HCT116 (cell line): ENCODE measurements at regions not wholly inside any gene's neighbourhood (a gene's known extent, or its start where the extent isn't known, plus 50 kb on each side); places are given as distances from the start of the nearest gene placed in this dataset.

Experiments
- ATAC-seq: fragments of 200-7000 bp; cut with Tn5 transposase; 2 replicates; pipeline ENCODE4 v1.9.1; 2020; ENCODE audit warnings: mild to moderate bottlenecking, moderate library complexity
- BruUV-seq: library from RNA; stranded (reverse); fragments of 400-500 nt; replicated peaks from 2 replicates; lab custom pipeline; 2021; lab: Mats Ljungman, UMichigan
- CTCF ChIA-PET: fragments of 300-600 bp; sonication (Branson Sonifier 250); formaldehyde crosslinking; loops from one replicate; lab custom pipeline; 2021; ENCODE audit warnings: antibody characterized with exemption; lab: Charles Lee
- POLR2A ChIA-PET: fragments of 300-600, 350-600 bp; sonication (Branson Sonifier 250); formaldehyde crosslinking; loops from one replicate; lab custom pipeline; 2021; ENCODE audit warnings: antibody characterized with exemption; lab: Charles Lee
- RAD21 ChIA-PET, 2 experiments: fragments of 300-600 bp; sonication (Branson Sonifier 250); formaldehyde crosslinking; loops; one replicate each; lab custom pipeline; 2023; ENCODE audit warnings: low total read pairs in 2 of 2; ENCODE audit not compliant: uncharacterized antibody in 2 of 2, unreplicated experiment in 2 of 2, low non-redundant PET in 1 of 2; lab: Charles Lee
- DNase-seq: peaks from one replicate; pipeline ENCODE4 v3.0.0-alpha.2; 2010; ENCODE audit warnings: low read depth, low spot score
- H2AFZ ChIP-seq: fragments of 200-600 bp; shearing (Covaris generic), sonication (generic); 2 replicates; pipeline ENCODE4 v1.6.1; 2017; ENCODE audit warnings: low read depth, mixed run types, mixed read lengths, antibody characterized with exemption, low read length; ENCODE audit not compliant: poor library complexity, severe bottlenecking
- H3K27ac ChIP-seq: 2 replicates; pipeline ENCODE4 v1.5.1; 2012; ENCODE audit warnings: low read depth, low read length
- H3K27me3 ChIP-seq: fragments of 200-600 bp; sonication (generic); 2 replicates; pipeline ENCODE4 v1.6.1; 2016; ENCODE audit warnings: mixed run types, low read length, mixed read lengths; ENCODE audit not compliant: insufficient read depth
- H3K36me3 ChIP-seq, 2 experiments: fragments of 200-500 bp in 1 of 2; fragments of 200-600 bp in 1 of 2; sonication (Bioruptor generic) in 1 of 2; sonication (generic) in 1 of 2; 2 replicates each; pipeline versions ENCODE4 v1.5.1 to v1.6.1; 2014 to 2016; ENCODE audit warnings: low read length in 2 of 2, inconsistent platforms in 1 of 2, mixed read lengths in 1 of 2, mixed run types in 1 of 2; ENCODE audit not compliant: insufficient read depth in 2 of 2, control insufficient read depth in 1 of 2
- H3K4me1 ChIP-seq, 2 experiments: fragments of 200-600 bp in 1 of 2; sonication (generic) in 1 of 2; 2 replicates each; pipeline versions ENCODE4 v1.5.1 to v1.6.1; 2012 to 2017; ENCODE audit warnings: low read length in 2 of 2, inconsistent platforms in 1 of 2, mild to moderate bottlenecking in 1 of 2, mixed read lengths in 1 of 2, mixed run types in 1 of 2, moderate library complexity in 1 of 2; ENCODE audit not compliant: insufficient read depth in 2 of 2, control insufficient read depth in 1 of 2
- H3K4me2 ChIP-seq: fragments of 200-600 bp; sonication (generic); 2 replicates; pipeline ENCODE4 v1.6.1; 2017; ENCODE audit warnings: mixed run types, low read length, mixed read lengths
- H3K4me3 ChIP-seq, 2 experiments: fragments of 200-600 bp in 1 of 2; sonication (generic) in 1 of 2; replicated peaks in 1 of 2; 2 replicates each; pipeline ENCODE4 v1.5.1; 2011 to 2016; ENCODE audit warnings: low read length in 2 of 2, control low read depth in 1 of 2, low read depth in 1 of 2, mild to moderate bottlenecking in 1 of 2, mixed read lengths in 1 of 2, mixed run types in 1 of 2
- H3K79me2 ChIP-seq: fragments of 200-600 bp; sonication (generic); 2 replicates; pipeline ENCODE4 v1.6.1; 2017; ENCODE audit warnings: mild to moderate bottlenecking, mixed run types, low read length, moderate library complexity, mixed read lengths; ENCODE audit not compliant: insufficient read depth
- H3K9ac ChIP-seq: fragments of 200-600 bp; sonication (generic); 2 replicates; pipeline ENCODE4 v1.6.1; 2016; ENCODE audit warnings: low read length, mixed read lengths
- H3K9me2 ChIP-seq: fragments of 200-600 bp; sonication (generic), shearing (Covaris generic); 2 replicates; pipeline ENCODE4 v1.6.1; 2017; ENCODE audit warnings: mixed run types, mild to moderate bottlenecking, moderate library complexity; ENCODE audit not compliant: insufficient read depth
- H3K9me3 ChIP-seq, 2 experiments: fragments of 200-500 bp in 1 of 2; fragments of 200-600 bp in 1 of 2; sonication (Bioruptor generic) in 1 of 2; sonication (generic) in 1 of 2; 2 replicates each; pipeline ENCODE4 v1.6.1; 2014 to 2017; ENCODE audit warnings: low read length in 2 of 2, mixed read lengths in 2 of 2, inconsistent platforms in 1 of 2, low read depth in 1 of 2, mild to moderate bottlenecking in 1 of 2, mixed run types in 1 of 2, moderate library complexity in 1 of 2; ENCODE audit not compliant: control insufficient read depth in 1 of 2, insufficient read depth in 1 of 2
- H4K20me1 ChIP-seq: fragments of 200-600 bp; sonication (generic), shearing (Covaris generic); 2 replicates; pipeline ENCODE4 v1.6.1; 2017; ENCODE audit warnings: mixed run types, mild to moderate bottlenecking, moderate library complexity; ENCODE audit not compliant: insufficient read depth
- ATF3 ChIP-seq: IDR thresholded peaks from 2 replicates; pipeline ENCODE4 v1.6.1; 2012
- CEBPB ChIP-seq: IDR thresholded peaks from 2 replicates; pipeline ENCODE4 v1.6.1; 2012; ENCODE audit warnings: low read depth
- EGR1 ChIP-seq: IDR thresholded peaks from 2 replicates; pipeline ENCODE4 v1.6.1; 2012; ENCODE audit warnings: low read depth
- EZH2 ChIP-seq: fragments of 200-600 bp; sonication (generic); IDR thresholded peaks from 2 replicates; pipeline ENCODE4 v1.6.1; 2017; ENCODE audit warnings: antibody characterized with exemption, mixed run types
- EZH2phosphoT487 ChIP-seq: fragments of 200-600 bp; IDR thresholded peaks from 2 replicates; pipeline ENCODE4 v1.6.1; 2018; ENCODE audit warnings: antibody characterized with exemption, borderline replicate concordance
- FOSL1 ChIP-seq: IDR thresholded peaks from 2 replicates; pipeline ENCODE4 v1.6.1; 2012; ENCODE audit warnings: low read depth
- JUND ChIP-seq: IDR thresholded peaks from 2 replicates; pipeline ENCODE4 v1.6.1; 2012
- POLR2A ChIP-seq: IDR thresholded peaks from 2 replicates; pipeline ENCODE4 v1.7.0; 2011; ENCODE audit warnings: borderline replicate concordance; ENCODE audit not compliant: insufficient read depth, insufficient read length; ENCODE audit errors: extremely low read depth
- POLR2AphosphoS5 ChIP-seq: IDR thresholded peaks from 2 replicates; pipeline ENCODE4 v1.6.1; 2011; ENCODE audit warnings: mild to moderate bottlenecking, low read depth, low read length, moderate library complexity
- SRF ChIP-seq: IDR thresholded peaks from 2 replicates; pipeline ENCODE4 v1.6.1; 2012; ENCODE audit warnings: low read depth
- YY1 ChIP-seq: IDR thresholded peaks from 2 replicates; pipeline ENCODE4 v1.6.1; 2011; ENCODE audit warnings: low read length, low read depth, moderate library complexity, mild to moderate bottlenecking; ENCODE audit not compliant: insufficient replicate concordance; ENCODE audit errors: extremely low read depth
- ZFX ChIP-seq: fragments of 450-650 bp; IDR thresholded peaks from 2 replicates; pipeline ENCODE4 v1.6.1; 2017
- ZNF274 ChIP-seq: fragments of 200-500 bp; sonication (Bioruptor generic); IDR thresholded peaks from 2 replicates; pipeline ENCODE4 v1.6.1; 2014; ENCODE audit warnings: mild to moderate bottlenecking, low read depth, low read length, inconsistent platforms
- intact Hi-C: fragments of 100-400 bp; cut with micrococcal nuclease; formaldehyde crosslinking; loops from 2 replicates; pipeline ENCODE4 v1.10.0; 2022
- TF ChIP-seq, protein P1 (sequence below): IDR thresholded peaks from 2 replicates; pipeline ENCODE4 v1.6.1; 2012; ENCODE audit warnings: low read depth
- TF ChIP-seq, protein P2 (sequence below): IDR thresholded peaks from 2 replicates; pipeline ENCODE4 v1.6.1; 2011; ENCODE audit warnings: mild to moderate bottlenecking, low read length, moderate library complexity; ENCODE audit not compliant: insufficient replicate concordance; ENCODE audit errors: extremely low read depth
- TF ChIP-seq, protein P3 (sequence below): IDR thresholded peaks from 2 replicates; pipeline ENCODE4 v1.6.1; 2012

GRCh38 chr1:14519976-14520375 is 78.5 kb upstream of the KAZN start:
- Histone ChIP-seq H3K9me3 (no peaks in the 10 kb centered on the region), H3K9ac (no peak overlapping the region), H3K9me2 (no peaks in the 10 kb centered on the region), H3K27me3 (peaks cover 22% of the 10 kb centered on the region), H3K4me3 (no peak overlapping the region), H3K4me2 (no peak overlapping the region), H3K4me1 (no peaks in the 10 kb centered on the region), H4K20me1 (no peaks in the 10 kb centered on the region), H3K27ac (no peak overlapping the region), H3K79me2 (no peaks in the 10 kb centered on the region), H2AFZ (no peak overlapping the region), H3K36me3 (no peaks in the 10 kb centered on the region)
- POLR2A ChIA-PET: no interaction called here
- no TSS peak for BruUV-seq
- CTCF ChIA-PET: no interaction called here
- DNase-seq: no peak
- no peak for ATAC-seq
- intact Hi-C loops: no loop called here
- TF ChIP-seq POLR2AphosphoS5 (no peak), ZNF274 (no peak), SRF (no peak), ZFX (no peak), YY1 (no peak), POLR2A (no peak), ATF3 (no peak), EZH2 (no peak), JUND (no peak), EGR1 (no peak), EZH2phosphoT487 (no peak), CEBPB (no peak), FOSL1 (no peak)
- TF ChIP-seq, protein P1, sequence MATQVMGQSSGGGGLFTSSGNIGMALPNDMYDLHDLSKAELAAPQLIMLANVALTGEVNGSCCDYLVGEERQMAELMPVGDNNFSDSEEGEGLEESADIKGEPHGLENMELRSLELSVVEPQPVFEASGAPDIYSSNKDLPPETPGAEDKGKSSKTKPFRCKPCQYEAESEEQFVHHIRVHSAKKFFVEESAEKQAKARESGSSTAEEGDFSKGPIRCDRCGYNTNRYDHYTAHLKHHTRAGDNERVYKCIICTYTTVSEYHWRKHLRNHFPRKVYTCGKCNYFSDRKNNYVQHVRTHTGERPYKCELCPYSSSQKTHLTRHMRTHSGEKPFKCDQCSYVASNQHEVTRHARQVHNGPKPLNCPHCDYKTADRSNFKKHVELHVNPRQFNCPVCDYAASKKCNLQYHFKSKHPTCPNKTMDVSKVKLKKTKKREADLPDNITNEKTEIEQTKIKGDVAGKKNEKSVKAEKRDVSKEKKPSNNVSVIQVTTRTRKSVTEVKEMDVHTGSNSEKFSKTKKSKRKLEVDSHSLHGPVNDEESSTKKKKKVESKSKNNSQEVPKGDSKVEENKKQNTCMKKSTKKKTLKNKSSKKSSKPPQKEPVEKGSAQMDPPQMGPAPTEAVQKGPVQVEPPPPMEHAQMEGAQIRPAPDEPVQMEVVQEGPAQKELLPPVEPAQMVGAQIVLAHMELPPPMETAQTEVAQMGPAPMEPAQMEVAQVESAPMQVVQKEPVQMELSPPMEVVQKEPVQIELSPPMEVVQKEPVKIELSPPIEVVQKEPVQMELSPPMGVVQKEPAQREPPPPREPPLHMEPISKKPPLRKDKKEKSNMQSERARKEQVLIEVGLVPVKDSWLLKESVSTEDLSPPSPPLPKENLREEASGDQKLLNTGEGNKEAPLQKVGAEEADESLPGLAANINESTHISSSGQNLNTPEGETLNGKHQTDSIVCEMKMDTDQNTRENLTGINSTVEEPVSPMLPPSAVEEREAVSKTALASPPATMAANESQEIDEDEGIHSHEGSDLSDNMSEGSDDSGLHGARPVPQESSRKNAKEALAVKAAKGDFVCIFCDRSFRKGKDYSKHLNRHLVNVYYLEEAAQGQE: no peak
- TF ChIP-seq, protein P2, sequence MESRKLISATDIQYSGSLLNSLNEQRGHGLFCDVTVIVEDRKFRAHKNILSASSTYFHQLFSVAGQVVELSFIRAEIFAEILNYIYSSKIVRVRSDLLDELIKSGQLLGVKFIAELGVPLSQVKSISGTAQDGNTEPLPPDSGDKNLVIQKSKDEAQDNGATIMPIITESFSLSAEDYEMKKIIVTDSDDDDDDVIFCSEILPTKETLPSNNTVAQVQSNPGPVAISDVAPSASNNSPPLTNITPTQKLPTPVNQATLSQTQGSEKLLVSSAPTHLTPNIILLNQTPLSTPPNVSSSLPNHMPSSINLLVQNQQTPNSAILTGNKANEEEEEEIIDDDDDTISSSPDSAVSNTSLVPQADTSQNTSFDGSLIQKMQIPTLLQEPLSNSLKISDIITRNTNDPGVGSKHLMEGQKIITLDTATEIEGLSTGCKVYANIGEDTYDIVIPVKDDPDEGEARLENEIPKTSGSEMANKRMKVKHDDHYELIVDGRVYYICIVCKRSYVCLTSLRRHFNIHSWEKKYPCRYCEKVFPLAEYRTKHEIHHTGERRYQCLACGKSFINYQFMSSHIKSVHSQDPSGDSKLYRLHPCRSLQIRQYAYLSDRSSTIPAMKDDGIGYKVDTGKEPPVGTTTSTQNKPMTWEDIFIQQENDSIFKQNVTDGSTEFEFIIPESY: no peak
- TF ChIP-seq, protein P3, sequence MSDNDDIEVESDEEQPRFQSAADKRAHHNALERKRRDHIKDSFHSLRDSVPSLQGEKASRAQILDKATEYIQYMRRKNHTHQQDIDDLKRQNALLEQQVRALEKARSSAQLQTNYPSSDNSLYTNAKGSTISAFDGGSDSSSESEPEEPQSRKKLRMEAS: no peak
- RAD21 ChIA-PET: no interaction called here
